K562 (cell line): ENCODE measurements at regions not wholly inside any gene's neighbourhood (a gene's known extent, or its start where the extent isn't known, plus 50 kb on each side); places are given as distances from the start of the nearest gene placed in this dataset.

Experiments used
- BACH1 ChIP-seq: fragments of 200-800 bp; sonication (Bioruptor generic); IDR thresholded peaks from 2 replicates; pipeline ENCODE4 v1.6.1; 2016; ENCODE audit warnings: missing genetic modification characterization, missing compliant biosample characterization
- CTCF ChIP-seq, 3 experiments: IDR thresholded peaks in 2 of 3; conservative IDR thresholded peaks in 1 of 3; 2 replicates each; pipeline ENCODE4 v1.5.1; 2011 to 2012; ENCODE audit warnings: low read length in 3 of 3, mild to moderate bottlenecking in 3 of 3, control low read depth in 2 of 3, improper control_type of control experiment in 1 of 3, inconsistent platforms in 1 of 3, low read depth in 1 of 3, mixed read lengths in 1 of 3, moderate library complexity in 1 of 3; ENCODE audit not compliant: insufficient read depth in 2 of 3
- HDAC6 ChIP-seq: IDR thresholded peaks from 2 replicates; pipeline ENCODE4 v1.6.1; 2012; ENCODE audit warnings: low read depth, mild to moderate bottlenecking, control low read depth, inconsistent platforms, low read length, moderate library complexity
- MYNN ChIP-seq, 2 experiments: sonication (generic); formaldehyde crosslinking in 1 of 2; IDR thresholded peaks; 2 replicates each; pipeline versions ENCODE4 v1.5.0 to v1.6.1; 2016 to 2020; ENCODE audit warnings: antibody characterized with exemption in 1 of 2, missing genetic modification reagents in 1 of 2
- ZNF384 ChIP-seq: IDR thresholded peaks from 2 replicates; pipeline ENCODE4 v1.6.1; 2012; ENCODE audit warnings: low read depth, low read length, improper control_type of control experiment

GRCh38 chr6:92459606-92460005, 959.8 kb downstream of the EPHA7 start:
- TF ChIP-seq MYNN (IDR thresholded peaks at IDR 0.05) (no peak), MYNN (CRISPR knock-in tag; IDR thresholded peaks at IDR 0.05) (no peak), BACH1 (tag) (no peak), CTCF (IDR thresholded peaks at IDR 0.05 in 2 of 3, conservative IDR thresholded peaks at IDR 0.05 in 1 of 3; ENCODE audit: insufficient read depth in 2 of 3, low read depth in 1 of 3, low read length in 3 of 3) (no peak), ZNF384 (no peak), HDAC6 (no peak)
